Frontal cortex (tissue), 3 donors: ENCODE measurements at regions not wholly inside any gene's neighbourhood (a gene's known extent, or its start where the extent isn't known, plus 50 kb on each side); places are given as distances from the start of the nearest gene placed in this dataset.

Experiments
- DNase-seq, 2 donors: peaks; one replicate each; pipeline ENCODE4 v3.0.0; 2012; ENCODE audit warnings: low spot score in 2 of 2
- FAIRE-seq: peaks from 2 replicates; lab custom pipeline; 2012; peaks lifted over from hg19 to GRCh38; lab: Jason Lieb, UNC
- donor health status: control.
- donor health status: control.
- donor health status: control.

- no peak for DNase-seq
- no peak for FAIRE-seq
Observed at GRCh38 chr2:217468042-217468830, 534.6 kb downstream of the TNS1 start.

DNA sequence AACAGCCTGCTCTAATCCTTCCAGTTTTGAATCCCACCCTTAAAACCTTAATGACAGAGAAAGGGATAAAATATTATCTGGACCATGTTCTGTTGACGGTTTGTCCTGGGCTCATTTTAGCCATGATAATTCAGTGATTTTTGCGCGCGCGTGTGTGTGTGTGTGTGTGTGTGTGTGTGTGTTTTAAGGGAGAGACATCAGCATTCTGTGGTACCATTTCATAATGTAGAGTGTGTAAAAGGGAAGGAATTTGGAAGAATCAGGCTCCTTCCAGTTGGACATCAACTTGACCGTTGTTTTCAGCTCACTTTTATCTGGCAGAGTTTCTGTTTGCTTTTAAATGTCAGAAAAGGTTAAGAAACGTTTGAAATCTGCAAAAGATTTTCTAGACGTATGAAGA, 535.5 kb downstream of the TNS1 start:
- FAIRE-seq: no peak
- DNase-seq: no peak

- DNase-seq: no peak
- FAIRE-seq: no peak
Observed at GRCh38 chr2:217466805-217467204, 536.0 kb downstream of the TNS1 start.

- DNase-seq: no peak
- FAIRE-seq: no peak
Observed at GRCh38 chr2:217466104-217466503, 536.7 kb downstream of the TNS1 start.

- FAIRE-seq (no peak), DNase-seq (no peak)
Observed at GRCh38 chr2:217465100-217465499, 537.7 kb downstream of the TNS1 start.

- FAIRE-seq (no peak), DNase-seq (no peak)
Observed at GRCh38 chr2:217463402-217464075, 539.3 kb downstream of the TNS1 start.

DNA sequence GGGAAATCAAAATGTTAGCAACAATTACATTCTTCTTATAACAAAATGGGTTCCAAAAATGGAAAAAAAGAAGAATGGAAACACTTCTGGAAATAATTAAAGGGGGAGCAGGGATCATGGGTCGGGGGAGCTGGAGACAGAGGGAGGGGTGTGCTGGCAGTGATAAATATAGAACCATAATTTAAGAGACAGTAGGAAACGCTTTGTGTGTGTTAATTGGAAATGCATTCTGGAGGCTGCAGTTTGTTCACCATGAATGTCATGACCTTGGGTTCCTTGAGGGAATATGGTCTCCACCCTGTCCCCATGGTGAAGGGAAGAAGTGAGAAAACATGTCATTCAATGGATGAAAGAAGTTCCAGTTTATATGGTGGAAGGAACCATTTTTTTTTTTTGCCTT, 540.7 kb downstream of the TNS1 start:
- no peak for FAIRE-seq
- DNase-seq: no peak

GRCh38 chr2:217461674-217462073, 541.1 kb downstream of the TNS1 start:
- no peak for DNase-seq
- FAIRE-seq: no peak

- no peak for FAIRE-seq
- DNase-seq: no peak
Observed at GRCh38 chr2:217459680-217460405, 543.0 kb downstream of the TNS1 start.

DNA sequence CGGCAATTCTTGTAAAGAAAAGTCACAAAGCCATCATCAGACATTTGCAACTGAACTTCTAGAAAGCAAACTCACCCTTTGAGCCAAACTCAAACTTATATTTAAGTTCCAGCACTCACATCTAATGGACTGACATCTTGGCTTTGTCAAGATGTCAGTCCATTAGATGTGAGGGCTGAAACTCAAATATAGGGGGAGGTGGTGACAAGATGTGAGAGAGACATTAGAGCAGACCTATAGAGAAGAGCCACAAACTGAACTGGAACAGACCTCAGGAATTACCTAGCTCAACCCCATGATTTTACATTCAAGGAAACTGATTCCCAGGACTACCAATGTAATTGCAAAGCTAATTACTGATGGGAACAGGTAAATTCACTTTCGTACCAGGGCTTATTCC, 543.8 kb downstream of the TNS1 start:
- FAIRE-seq: no peak
- DNase-seq: no peak

DNA sequence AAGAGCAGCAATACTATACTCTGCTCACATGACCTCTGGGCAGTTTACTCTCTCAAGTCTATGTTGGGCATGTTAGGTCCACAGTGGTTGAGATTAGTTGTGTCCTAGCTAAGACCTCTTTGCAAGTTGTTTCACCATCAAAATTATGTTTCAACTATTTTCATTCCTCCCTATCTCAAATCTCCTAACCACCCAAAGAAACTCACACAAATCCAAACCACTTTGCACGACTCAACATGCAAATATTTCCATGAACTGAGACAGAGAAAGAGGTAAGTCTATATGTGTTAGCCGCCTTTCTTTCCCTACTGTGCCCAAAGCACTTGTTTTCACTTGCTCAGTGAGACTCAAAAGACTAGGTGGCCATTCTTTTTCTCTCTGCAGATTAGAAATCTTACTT, 546.8 kb downstream of the TNS1 start:
- FAIRE-seq: no peak

DNA sequence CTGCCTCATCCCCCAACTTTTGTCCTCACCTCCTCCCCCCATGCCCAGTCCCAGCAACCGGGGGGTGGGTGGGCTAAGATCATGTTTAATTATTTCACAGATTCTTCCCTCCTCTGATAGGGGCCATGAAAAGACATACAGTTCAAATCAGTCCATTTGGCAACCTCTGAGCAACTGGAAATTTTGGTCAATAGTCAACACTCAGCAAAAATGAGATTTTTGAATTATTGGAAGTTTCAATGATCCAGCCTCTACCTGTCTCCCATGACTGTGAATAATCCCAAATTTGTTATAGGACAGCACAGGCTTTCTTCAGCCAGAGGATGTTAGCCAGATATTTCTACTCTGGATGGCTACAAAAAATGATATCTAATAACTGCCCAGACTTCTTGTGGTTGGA, 549.9 kb downstream of the TNS1 start:
- FAIRE-seq: no peak
- DNase-seq: no peak

More for the DNA sequence above, 546.8 kb downstream of the TNS1 start:
- DNase-seq: no peak

- DNase-seq (no peak), FAIRE-seq (no peak)
Observed at GRCh38 chr2:217451666-217452065, 551.1 kb downstream of the TNS1 start.

GRCh38 chr2:217449444-217449843, 553.4 kb downstream of the TNS1 start:
- no peak for DNase-seq
- no peak for FAIRE-seq

DNA sequence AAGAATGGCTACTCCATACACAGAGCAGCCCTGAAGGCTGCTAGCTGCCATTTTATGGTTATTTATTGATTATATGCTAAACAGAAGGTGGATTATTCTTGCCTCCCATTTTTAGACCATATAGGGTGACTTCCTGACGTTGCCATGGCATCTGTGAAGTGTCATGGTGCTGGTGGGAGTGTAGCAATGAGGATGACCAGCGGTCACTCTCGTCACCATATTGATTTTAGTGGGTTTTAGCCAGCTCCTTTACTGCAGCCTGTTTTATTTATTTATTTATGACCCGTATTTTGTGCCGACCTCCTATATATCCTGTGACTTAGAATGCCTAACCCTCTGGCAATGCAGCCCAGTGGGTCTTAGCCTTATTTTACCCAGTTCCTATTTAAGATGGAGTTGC, 553.9 kb downstream of the TNS1 start:
- FAIRE-seq: no peak

DNA sequence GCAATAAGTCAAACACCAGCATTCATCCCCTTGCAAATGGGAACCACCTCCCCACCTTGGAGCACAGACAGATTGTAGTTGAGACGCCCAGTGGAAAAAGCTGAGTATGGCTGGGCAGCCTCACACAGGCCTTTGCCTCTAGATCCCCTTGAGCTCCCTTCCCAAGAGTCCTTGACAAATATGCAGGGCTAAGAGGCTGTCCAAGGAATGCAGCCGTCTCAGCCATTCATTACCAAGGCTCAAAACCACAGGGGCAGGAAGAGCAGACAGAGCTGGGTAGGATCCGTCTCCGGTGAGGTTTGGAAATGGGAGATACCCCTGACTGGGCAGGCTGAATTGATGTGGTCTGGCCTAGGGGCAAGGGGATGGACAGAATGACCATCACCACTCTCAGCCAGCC, 557.1 kb downstream of the TNS1 start:
- DNase-seq (no peak), FAIRE-seq (no peak)

More for the DNA sequence above, 553.9 kb downstream of the TNS1 start:
- DNase-seq: no peak

- FAIRE-seq (no peak), DNase-seq (no peak)
Observed at GRCh38 chr2:217444932-217445331, 557.9 kb downstream of the TNS1 start.

DNA sequence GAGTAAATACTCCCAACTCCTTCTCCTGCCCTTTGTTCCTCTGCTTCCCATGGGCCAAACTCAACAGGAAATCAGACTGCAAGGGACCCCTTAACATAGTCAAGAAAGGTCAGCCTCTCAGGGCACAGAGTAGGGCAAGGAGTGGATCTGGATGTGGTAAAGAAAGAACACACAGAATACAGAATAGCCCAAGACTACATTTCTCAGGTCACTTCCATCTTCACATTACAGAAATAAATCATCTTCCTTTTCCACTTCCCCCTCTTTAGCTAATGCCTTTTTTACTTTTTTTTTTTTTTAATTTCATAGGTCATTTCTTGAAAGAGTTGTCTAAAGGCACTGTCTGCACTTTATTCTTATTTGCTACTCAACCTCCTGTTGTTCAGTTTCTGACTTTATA, 558.3 kb downstream of the TNS1 start:
- FAIRE-seq: no peak

GRCh38 chr2:217443601-217444000, 559.2 kb downstream of the TNS1 start:
- DNase-seq (no peak), FAIRE-seq (no peak)

More for the DNA sequence above, 558.3 kb downstream of the TNS1 start:
- no peak for DNase-seq

DNA sequence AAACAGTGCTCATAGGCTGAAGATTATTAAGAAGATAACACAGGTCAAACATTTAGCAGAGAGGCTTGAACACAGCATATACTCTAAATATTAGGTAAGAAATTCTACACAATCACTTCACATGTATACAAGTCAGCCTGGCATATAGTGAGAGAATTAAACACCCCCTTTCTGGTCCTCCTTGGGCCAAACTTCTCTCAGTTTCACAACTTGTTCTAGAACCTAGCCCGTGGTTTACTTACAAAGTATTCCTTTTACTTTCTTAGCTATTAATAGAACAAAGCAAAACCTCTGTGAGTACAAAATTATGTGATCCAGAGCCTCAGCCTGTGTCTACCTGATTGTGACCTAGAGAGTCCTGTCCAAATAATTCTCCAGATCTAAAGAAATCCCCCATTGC, 562.8 kb downstream of the TNS1 start:
- DNase-seq: no peak
- FAIRE-seq: no peak

DNA sequence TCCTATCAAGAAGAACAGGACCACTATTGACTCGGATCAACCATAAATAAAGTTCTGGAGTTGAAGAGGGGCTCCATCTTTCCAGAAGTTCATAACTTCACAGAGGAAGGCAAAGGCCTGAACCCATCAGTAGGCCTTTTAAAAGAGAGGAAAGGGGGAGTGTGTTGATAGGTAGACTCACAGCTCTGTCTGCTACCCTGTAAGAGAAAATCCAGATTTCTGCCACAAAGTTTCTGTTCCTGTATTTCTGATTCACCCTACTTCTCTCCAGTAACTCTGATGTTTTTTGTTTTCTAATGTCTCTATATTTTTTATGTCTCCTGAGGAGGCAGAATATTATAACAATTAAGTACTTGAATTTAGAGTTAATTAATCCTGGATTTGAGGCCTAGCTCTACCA, 564.0 kb downstream of the TNS1 start:
- FAIRE-seq (no peak), DNase-seq (no peak)
